Epithelial cell of prostate (primary cell): ENCODE measurements at regions not wholly inside any gene's neighbourhood (a gene's known extent, or its start where the extent isn't known, plus 50 kb on each side); places are given as distances from the start of the nearest gene placed in this dataset.
A peak's percentile ranks its signal among the peaks of the same experiment; 100 is the strongest.
"Not testable (repeated sequence)": the region's sequence is repeated elsewhere in the genome, so short reads cannot be mapped to it uniquely, and the experiment has no call there.

Experiments used
- DNase-seq: peaks from one replicate; pipeline ENCODE4 v3.0.0-alpha.2; 2011; ENCODE audit warnings: low read depth, low spot score
- H3K27ac ChIP-seq: fragments of 450-650 bp; 2 replicates; pipeline ENCODE4 v1.5.1; 2017; ENCODE audit warnings: mild to moderate bottlenecking

GRCh38 chr2:146376511-146377064 lies 1468.2 kb upstream of the ACVR2A start:
- DNase-seq = no peak
- H3K27ac ChIP-seq = no peak overlapping the region

- no peak for DNase-seq
- no peak overlapping the region for H3K27ac ChIP-seq
These were observed 1470.3 kb upstream of the ACVR2A start for GRCh38 chr2:146374505-146374904.

GRCh38 chr2:146371364-146371763 lies 1473.5 kb upstream of the ACVR2A start:
- not testable (repeated sequence) for H3K27ac ChIP-seq

GRCh38 chr2:146370826-146371225 lies 1474.0 kb upstream of the ACVR2A start:
- no peak overlapping the region for H3K27ac ChIP-seq
- DNase-seq = no peak

More at GRCh38 chr2:146371364-146371763, 1473.5 kb upstream of the ACVR2A start:
- DNase-seq = not testable (repeated sequence)

- no peak overlapping the region for H3K27ac ChIP-seq
- no peak for DNase-seq
These were observed 1478.6 kb upstream of the ACVR2A start for GRCh38 chr2:146366276-146366675.

GRCh38 chr2:146365041-146365440 lies 1479.8 kb upstream of the ACVR2A start:
- DNase-seq = no peak

GRCh38 chr2:146363731-146364130 lies 1481.1 kb upstream of the ACVR2A start:
- no peak overlapping the region for H3K27ac ChIP-seq
- DNase-seq = no peak

More at GRCh38 chr2:146365041-146365440, 1479.8 kb upstream of the ACVR2A start:
- no peak overlapping the region for H3K27ac ChIP-seq

- DNase-seq = no peak
- no peak overlapping the region for H3K27ac ChIP-seq
These were observed 1493.1 kb upstream of the ACVR2A start for GRCh38 chr2:146351689-146352088.

GRCh38 chr2:146349334-146349733 lies 1495.5 kb upstream of the ACVR2A start:
- H3K27ac ChIP-seq = no peak overlapping the region
- no peak for DNase-seq

- H3K27ac ChIP-seq = peak overlapping the region; percentile 9
- peak; percentile 37 for DNase-seq
These were observed 1519.9 kb upstream of the ACVR2A start for GRCh38 chr2:146324951-146325350.

GRCh38 chr2:146323564-146323963 lies 1521.3 kb upstream of the ACVR2A start:
- no peak for DNase-seq
- no peak overlapping the region for H3K27ac ChIP-seq

GRCh38 chr2:146321175-146321574 lies 1523.7 kb upstream of the ACVR2A start:
- no peak for DNase-seq
- no peak overlapping the region for H3K27ac ChIP-seq

- peak overlapping the region; percentile 33 for H3K27ac ChIP-seq
- DNase-seq = peak; percentile 14
These were observed 1526.9 kb upstream of the ACVR2A start for GRCh38 chr2:146317959-146318358.

- DNase-seq = no peak
- H3K27ac ChIP-seq = no peak overlapping the region
These were observed 1531.9 kb upstream of the ACVR2A start for GRCh38 chr2:146312899-146313298.

GRCh38 chr2:146305164-146305563 lies 1539.7 kb upstream of the ACVR2A start:
- no peak overlapping the region for H3K27ac ChIP-seq
- no peak for DNase-seq

GRCh38 chr2:146301287-146301686 lies 1543.5 kb upstream of the ACVR2A start:
- H3K27ac ChIP-seq = no peak overlapping the region
- DNase-seq = no peak

GRCh38 chr2:146295080-146295670 lies 1549.7 kb upstream of the ACVR2A start:
- no peak for DNase-seq

GRCh38 chr2:146287281-146287680 lies 1557.5 kb upstream of the ACVR2A start:
- DNase-seq = no peak
- no peak overlapping the region for H3K27ac ChIP-seq

More at GRCh38 chr2:146295080-146295670, 1549.7 kb upstream of the ACVR2A start:
- H3K27ac ChIP-seq = no peak overlapping the region

- H3K27ac ChIP-seq = no peak overlapping the region
- no peak for DNase-seq
These were observed 1565.9 kb upstream of the ACVR2A start for GRCh38 chr2:146278881-146279280.

GRCh38 chr2:146271131-146271831 lies 1573.5 kb upstream of the ACVR2A start:
- DNase-seq = no peak

GRCh38 chr2:146270618-146271017 lies 1574.2 kb upstream of the ACVR2A start:
- H3K27ac ChIP-seq = no peak overlapping the region
- DNase-seq = no peak

More at GRCh38 chr2:146271131-146271831, 1573.5 kb upstream of the ACVR2A start:
- no peak overlapping the region for H3K27ac ChIP-seq
